ENCODE measurements at regions not wholly inside any gene's neighbourhood (a gene's known extent, or its start where the extent isn't known, plus 50 kb on each side); places are given as distances from the start of the nearest gene placed in this dataset.
"Not testable (repeated sequence)": the region's sequence is repeated elsewhere in the genome, so short reads cannot be mapped to it uniquely, and the experiment has no call there.

GRCh38 chr5:90287036-90287435 is 122.5 kb downstream of the CETN3 start:
- DNase-seq (ENCODE audit: low read depth in 2 of 3, low spot score in 1 of 3) = no peak

- DNase-seq (ENCODE audit: low read depth in 2 of 3, low spot score in 1 of 3) = no peak
Measured at GRCh38 chr5:90285581-90285980, 124.0 kb downstream of the CETN3 start.

- no peak for DNase-seq (ENCODE audit: low read depth in 2 of 3, low spot score in 1 of 3)
Measured at GRCh38 chr5:90284375-90284774, 125.2 kb downstream of the CETN3 start.

- DNase-seq (ENCODE audit: low read depth in 2 of 3, low spot score in 1 of 3) = no peak
Measured at GRCh38 chr5:90279091-90279490, 130.5 kb downstream of the CETN3 start.

- DNase-seq (ENCODE audit: low read depth in 2 of 3, low spot score in 1 of 3) = no peak
Measured at GRCh38 chr5:90274216-90274615, 135.3 kb downstream of the CETN3 start.

- DNase-seq (ENCODE audit: low read depth in 2 of 3, low spot score in 1 of 3) = no peak
Measured at GRCh38 chr5:90267646-90268045, 141.9 kb downstream of the CETN3 start.

- no peak for DNase-seq (ENCODE audit: low read depth in 2 of 3, low spot score in 1 of 3)
Measured at GRCh38 chr5:90265545-90265857, 144.1 kb downstream of the CETN3 start.

- DNase-seq (ENCODE audit: low read depth in 2 of 3, low spot score in 1 of 3) = peak; percentile 11 to 42 (median 29)
Measured at GRCh38 chr5:90264689-90265544, 144.6 kb downstream of the CETN3 start.

- no peak for DNase-seq (ENCODE audit: low read depth in 2 of 3, low spot score in 1 of 3)
Measured at GRCh38 chr5:90263102-90263820, 146.3 kb downstream of the CETN3 start.

GRCh38 chr5:90251447-90251846 is 158.1 kb downstream of the CETN3 start:
- no peak for DNase-seq (ENCODE audit: low read depth in 2 of 3, low spot score in 1 of 3)

- DNase-seq (ENCODE audit: low read depth in 2 of 3, low spot score in 1 of 3) = no peak
Measured at GRCh38 chr5:90248640-90249039, 160.9 kb downstream of the CETN3 start.

GRCh38 chr5:90243848-90244247 is 165.7 kb downstream of the CETN3 start:
- not testable (repeated sequence) for DNase-seq (ENCODE audit: low read depth in 2 of 3, low spot score in 1 of 3)

- DNase-seq (ENCODE audit: low read depth in 2 of 3, low spot score in 1 of 3) = no peak
Measured at GRCh38 chr5:90233476-90233875, 176.1 kb downstream of the CETN3 start.

GRCh38 chr5:90231688-90232087 is 177.9 kb downstream of the CETN3 start:
- no peak for DNase-seq (ENCODE audit: low read depth in 2 of 3, low spot score in 1 of 3)

GRCh38 chr5:90227683-90228082 is 181.9 kb downstream of the CETN3 start:
- DNase-seq (ENCODE audit: low read depth in 2 of 3, low spot score in 1 of 3) = no peak

- DNase-seq (ENCODE audit: low read depth in 2 of 3, low spot score in 1 of 3) = no peak
Measured at GRCh38 chr5:90226433-90227099, 183.0 kb downstream of the CETN3 start.

GRCh38 chr5:90224342-90224741 is 185.2 kb downstream of the CETN3 start:
- DNase-seq (ENCODE audit: low read depth in 2 of 3, low spot score in 1 of 3) = no peak

GRCh38 chr5:90223756-90224155 is 185.8 kb downstream of the CETN3 start:
- DNase-seq (ENCODE audit: low read depth in 2 of 3, low spot score in 1 of 3) = no peak

- DNase-seq (ENCODE audit: low read depth in 2 of 3, low spot score in 1 of 3) = no peak
Measured at GRCh38 chr5:90221951-90222350, 187.6 kb downstream of the CETN3 start.

GRCh38 chr5:90220554-90220953 is 189.0 kb downstream of the CETN3 start:
- no peak for DNase-seq (ENCODE audit: low read depth in 2 of 3, low spot score in 1 of 3)

- no peak for DNase-seq (ENCODE audit: low read depth in 2 of 3, low spot score in 1 of 3)
Measured at GRCh38 chr5:90214991-90215390, 194.6 kb downstream of the CETN3 start.

GRCh38 chr5:90208323-90208722 is 201.2 kb downstream of the CETN3 start:
- not testable (repeated sequence) for DNase-seq (ENCODE audit: low read depth in 2 of 3, low spot score in 1 of 3)

Measured in stimulated activated CD4-positive, alpha-beta T cell treated with anti-CD3 and anti-CD28 coated beads, Interleukin-12 subunit alpha, Interleukin-12 subunit beta, amount 100 ng/mL, for 48 hours (primary cell).